AG09309 (cell line): ENCODE measurements at regions not wholly inside any gene's neighbourhood (a gene's known extent, or its start where the extent isn't known, plus 50 kb on each side); places are given as distances from the start of the nearest gene placed in this dataset.

ENCODE experiments used
- DNase-seq: peaks from one replicate; pipeline ENCODE4 v3.0.0-alpha.2; 2010; ENCODE audit warnings: low read depth
- H3K4me3 ChIP-seq: 2 replicates; pipeline ENCODE4 v1.5.1; 2011; ENCODE audit warnings: mild to moderate bottlenecking, low read depth, low read length, moderate library complexity; ENCODE audit not compliant: control insufficient read depth
- CTCF ChIP-seq: IDR thresholded peaks from 2 replicates; pipeline ENCODE4 v1.5.1; 2011; ENCODE audit warnings: mild to moderate bottlenecking, low read depth, low read length, inconsistent platforms; ENCODE audit not compliant: insufficient read depth, control insufficient read depth; ENCODE audit errors: missing control alignments

- TF ChIP-seq CTCF = no peak
- no peak for DNase-seq
- H3K4me3 ChIP-seq = no peak overlapping the region
These were observed 379.5 kb downstream of the ZIC3 start for GRCh38 chrX:137945470-137945869.

- no peak for DNase-seq
- no peak for TF ChIP-seq CTCF
These were observed 403.3 kb downstream of the ZIC3 start for GRCh38 chrX:137969191-137969590.

GRCh38 chrX:137982472-137983172 lies 416.7 kb downstream of the ZIC3 start:
- no peak for TF ChIP-seq CTCF
- no peak overlapping the region for H3K4me3 ChIP-seq
- DNase-seq = no peak

More at GRCh38 chrX:137969191-137969590, 403.3 kb downstream of the ZIC3 start:
- no peak overlapping the region for H3K4me3 ChIP-seq

GRCh38 chrX:137988470-137988869 lies 422.5 kb downstream of the ZIC3 start:
- no peak for DNase-seq
- TF ChIP-seq CTCF = no peak

GRCh38 chrX:137998619-137999018 lies 432.7 kb downstream of the ZIC3 start:
- DNase-seq = no peak
- no peak for TF ChIP-seq CTCF
- H3K4me3 ChIP-seq = no peak overlapping the region

More at GRCh38 chrX:137988470-137988869, 422.5 kb downstream of the ZIC3 start:
- no peak overlapping the region for H3K4me3 ChIP-seq

- TF ChIP-seq CTCF = no peak
- H3K4me3 ChIP-seq = no peak overlapping the region
- no peak for DNase-seq
These were observed 433.1 kb downstream of the ZIC3 start for GRCh38 chrX:137999071-137999470.
